Smooth muscle cell (in vitro differentiated cells): ENCODE measurements at regions not wholly inside any gene's neighbourhood (a gene's known extent, or its start where the extent isn't known, plus 50 kb on each side); places are given as distances from the start of the nearest gene placed in this dataset.

Source experiments
- DNase-seq: peaks from one replicate; lab custom pipeline; 2025; ENCODE audit not compliant: unreplicated experiment; lab: John Stamatoyannopoulos, UW
- H2AFZ ChIP-seq: fragments of 200-600 bp; sonication (generic); 2 replicates; pipeline ENCODE4 v1.6.0; 2016; ENCODE audit warnings: antibody characterized with exemption, low read depth, mild to moderate bottlenecking
- H3F3A ChIP-seq: fragments of 200-600 bp; sonication (generic); 2 replicates; pipeline ENCODE4 v1.6.0; 2017; ENCODE audit warnings: antibody characterized with exemption, low read depth
- H3K27ac ChIP-seq: fragments of 200-600 bp; sonication (generic); 2 replicates; pipeline ENCODE4 v1.5.1; 2016; ENCODE audit warnings: low read depth, mild to moderate bottlenecking
- H3K27me3 ChIP-seq: fragments of 200-600 bp; sonication (generic); 2 replicates; pipeline ENCODE4 v1.6.1; 2016; ENCODE audit warnings: low read depth, mild to moderate bottlenecking
- H3K36me3 ChIP-seq: fragments of 200-600 bp; sonication (generic); 2 replicates; pipeline ENCODE4 v1.5.1; 2016; ENCODE audit warnings: low read depth
- H3K4me1 ChIP-seq: fragments of 200-600 bp; sonication (generic); 2 replicates; pipeline ENCODE4 v1.5.1; 2016; ENCODE audit warnings: low read depth
- H3K4me2 ChIP-seq: fragments of 200-600 bp; sonication (generic); 2 replicates; pipeline ENCODE4 v1.6.0; 2016; ENCODE audit warnings: mild to moderate bottlenecking
- H3K4me3 ChIP-seq: fragments of 200-600 bp; sonication (generic); 2 replicates; pipeline ENCODE4 v1.5.1; 2016; ENCODE audit warnings: mild to moderate bottlenecking
- H3K79me2 ChIP-seq: fragments of 200-600 bp; sonication (generic); 2 replicates; pipeline ENCODE4 v1.6.0; 2016; ENCODE audit warnings: low read depth, mild to moderate bottlenecking
- H3K9ac ChIP-seq: fragments of 200-600 bp; sonication (generic); 2 replicates; pipeline ENCODE4 v1.6.0; 2016; ENCODE audit warnings: low read depth
- H3K9me3 ChIP-seq: fragments of 200-600 bp; sonication (generic); replicated peaks from 2 replicates; pipeline ENCODE4 v1.5.1; 2016; ENCODE audit warnings: low read depth
- H4K20me1 ChIP-seq: fragments of 200-600 bp; sonication (generic); 2 replicates; pipeline ENCODE4 v1.6.0; 2016; ENCODE audit warnings: low read depth
- WGBS: methylation state at CpG from one replicate; pipeline ENCODE4 v1.1.7; 2016; ENCODE audit warnings: low lambda C conversion rate; 5-methylcytosine and 5-hydroxymethylcytosine counted together
- TF ChIP-seq, protein P1 (sequence below): fragments of 200-600 bp; sonication (generic); IDR thresholded peaks from 2 replicates; pipeline ENCODE4 v1.5.1; 2017; ENCODE audit warnings: borderline replicate concordance, mild to moderate bottlenecking, antibody characterized with exemption; ENCODE audit not compliant: insufficient read depth, poor library complexity, severe bottlenecking

- Histone ChIP-seq H3K4me3 (no peak overlapping the region), H3K9ac (no peak overlapping the region), H3F3A (no peaks in the 10 kb centered on the region), H3K79me2 (no peaks in the 10 kb centered on the region), H3K4me1 (no peaks in the 10 kb centered on the region), H3K4me2 (no peak overlapping the region), H4K20me1 (no peaks in the 10 kb centered on the region), H2AFZ (no peak overlapping the region), H3K9me3 (no peaks in the 10 kb centered on the region), H3K36me3 (no peaks in the 10 kb centered on the region), H3K27me3 (no peaks in the 10 kb centered on the region), H3K27ac (no peak overlapping the region)
- DNase-seq = no peak
- 67% methylated on average over 3 of the region's 3 CpGs for WGBS
- TF ChIP-seq, protein P1, sequence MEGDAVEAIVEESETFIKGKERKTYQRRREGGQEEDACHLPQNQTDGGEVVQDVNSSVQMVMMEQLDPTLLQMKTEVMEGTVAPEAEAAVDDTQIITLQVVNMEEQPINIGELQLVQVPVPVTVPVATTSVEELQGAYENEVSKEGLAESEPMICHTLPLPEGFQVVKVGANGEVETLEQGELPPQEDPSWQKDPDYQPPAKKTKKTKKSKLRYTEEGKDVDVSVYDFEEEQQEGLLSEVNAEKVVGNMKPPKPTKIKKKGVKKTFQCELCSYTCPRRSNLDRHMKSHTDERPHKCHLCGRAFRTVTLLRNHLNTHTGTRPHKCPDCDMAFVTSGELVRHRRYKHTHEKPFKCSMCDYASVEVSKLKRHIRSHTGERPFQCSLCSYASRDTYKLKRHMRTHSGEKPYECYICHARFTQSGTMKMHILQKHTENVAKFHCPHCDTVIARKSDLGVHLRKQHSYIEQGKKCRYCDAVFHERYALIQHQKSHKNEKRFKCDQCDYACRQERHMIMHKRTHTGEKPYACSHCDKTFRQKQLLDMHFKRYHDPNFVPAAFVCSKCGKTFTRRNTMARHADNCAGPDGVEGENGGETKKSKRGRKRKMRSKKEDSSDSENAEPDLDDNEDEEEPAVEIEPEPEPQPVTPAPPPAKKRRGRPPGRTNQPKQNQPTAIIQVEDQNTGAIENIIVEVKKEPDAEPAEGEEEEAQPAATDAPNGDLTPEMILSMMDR = no peak
These were observed 569.7 kb downstream of the EPHA7 start for GRCh38 chr6:92849636-92850035.

- Histone ChIP-seq H3K79me2 (no peaks in the 10 kb centered on the region), H3K4me3 (no peak overlapping the region), H3K4me2 (no peak overlapping the region), H3K27me3 (no peaks in the 10 kb centered on the region), H3F3A (no peaks in the 10 kb centered on the region), H3K9ac (no peak overlapping the region), H3K27ac (no peak overlapping the region), H3K9me3 (no peaks in the 10 kb centered on the region), H4K20me1 (no peaks in the 10 kb centered on the region), H2AFZ (no peak overlapping the region), H3K4me1 (no peaks in the 10 kb centered on the region), H3K36me3 (no peaks in the 10 kb centered on the region)
- no peak for DNase-seq
- TF ChIP-seq, protein P1 = no peak
These were observed 570.5 kb downstream of the EPHA7 start for GRCh38 chr6:92848901-92849300.

GRCh38 chr6:92848459-92848858 is 570.9 kb downstream of the EPHA7 start:
- no peak overlapping the region for H3K4me3 ChIP-seq
- no peak overlapping the region for H3K27ac ChIP-seq
- no peaks in the 10 kb centered on the region for H3K79me2 ChIP-seq
- no peaks in the 10 kb centered on the region for H3F3A ChIP-seq
- H3K4me1 ChIP-seq = no peaks in the 10 kb centered on the region
- H3K27me3 ChIP-seq = no peaks in the 10 kb centered on the region
- H2AFZ ChIP-seq = no peak overlapping the region
- H3K9me3 ChIP-seq = no peaks in the 10 kb centered on the region
- no peaks in the 10 kb centered on the region for H4K20me1 ChIP-seq
- no peak for DNase-seq
- TF ChIP-seq, protein P1 = no peak
- H3K4me2 ChIP-seq = no peak overlapping the region
- H3K9ac ChIP-seq = no peak overlapping the region
- no peaks in the 10 kb centered on the region for H3K36me3 ChIP-seq
- 67% methylated on average over 4 of the region's 4 CpGs for WGBS

DNA sequence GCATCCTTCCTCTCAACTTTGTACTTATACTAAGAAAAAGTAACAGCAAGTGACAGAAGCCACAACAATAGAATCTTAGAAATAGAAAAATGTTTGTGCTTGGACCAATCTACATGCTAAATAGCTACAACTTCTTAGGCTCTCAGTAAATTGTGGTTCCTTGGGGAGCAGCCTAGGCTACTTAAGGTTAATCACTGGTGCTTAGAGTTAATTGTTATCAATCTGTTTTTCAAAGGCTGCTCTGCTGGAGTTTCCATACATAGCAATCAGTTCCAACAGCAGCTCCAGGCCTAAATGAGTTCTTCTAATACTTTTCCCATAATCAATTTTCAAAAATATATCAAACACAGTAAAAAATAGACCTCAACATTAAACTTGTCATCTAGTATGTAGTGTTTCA is 571.4 kb downstream of the EPHA7 start:
- Histone ChIP-seq H4K20me1 (no peaks in the 10 kb centered on the region), H3K36me3 (no peaks in the 10 kb centered on the region), H3K27ac (no peak overlapping the region), H3K9me3 (no peaks in the 10 kb centered on the region), H3F3A (no peaks in the 10 kb centered on the region), H3K9ac (no peak overlapping the region), H3K4me2 (no peak overlapping the region), H3K4me3 (no peak overlapping the region), H3K4me1 (no peaks in the 10 kb centered on the region), H2AFZ (no peak overlapping the region), H3K79me2 (no peaks in the 10 kb centered on the region), H3K27me3 (no peaks in the 10 kb centered on the region)
- no peak for DNase-seq
- TF ChIP-seq, protein P1 = no peak
